ENCODE measurements at regions not wholly inside any gene's neighbourhood (a gene's known extent, or its start where the extent isn't known, plus 50 kb on each side); places are given as distances from the start of the nearest gene placed in this dataset.

GRCh38 chr1:94719926-94720793, 100.0 kb upstream of the SLC44A3 start:
- DNase-seq (ENCODE audit: low read depth), result peak; percentile 81
- H3K4me3 ChIP-seq (ENCODE audit: low read depth, low read length), result no peak overlapping the region
- TF ChIP-seq CTCF (IDR thresholded peaks at IDR 0.05; ENCODE audit: insufficient read depth, low read depth, low read length, missing control alignments), result no peak

- no peak for DNase-seq (ENCODE audit: low read depth)
- no peak overlapping the region for H3K4me3 ChIP-seq (ENCODE audit: low read depth, low read length)
- TF ChIP-seq CTCF (IDR thresholded peaks at IDR 0.05; ENCODE audit: insufficient read depth, low read depth, low read length, missing control alignments), result no peak
Measured at GRCh38 chr1:94716965-94717364, 103.2 kb upstream of the SLC44A3 start.

- no peak for TF ChIP-seq CTCF (IDR thresholded peaks at IDR 0.05; ENCODE audit: insufficient read depth, low read depth, low read length, missing control alignments)
- H3K4me3 ChIP-seq (ENCODE audit: low read depth, low read length), result no peak overlapping the region
- no peak for DNase-seq (ENCODE audit: low read depth)
Measured at GRCh38 chr1:94715321-94715720, 104.8 kb upstream of the SLC44A3 start.

GRCh38 chr1:94714552-94714951, 105.6 kb upstream of the SLC44A3 start:
- TF ChIP-seq CTCF (IDR thresholded peaks at IDR 0.05; ENCODE audit: insufficient read depth, low read depth, low read length, missing control alignments), result no peak
- DNase-seq (ENCODE audit: low read depth), result no peak
- no peak overlapping the region for H3K4me3 ChIP-seq (ENCODE audit: low read depth, low read length)

- no peak for TF ChIP-seq CTCF (IDR thresholded peaks at IDR 0.05; ENCODE audit: insufficient read depth, low read depth, low read length, missing control alignments)
Measured at GRCh38 chr1:94714152-94714551, 106.0 kb upstream of the SLC44A3 start.

GRCh38 chr1:94713472-94714141, 106.5 kb upstream of the SLC44A3 start:
- TF ChIP-seq CTCF (IDR thresholded peaks at IDR 0.05; ENCODE audit: insufficient read depth, low read depth, low read length, missing control alignments), result no peak
- peak; percentile 21 for DNase-seq (ENCODE audit: low read depth)
- H3K4me3 ChIP-seq (ENCODE audit: low read depth, low read length), result no peak overlapping the region

More at GRCh38 chr1:94714152-94714551, 106.0 kb upstream of the SLC44A3 start:
- DNase-seq (ENCODE audit: low read depth), result no peak
- no peak overlapping the region for H3K4me3 ChIP-seq (ENCODE audit: low read depth, low read length)
